ENCODE measurements at regions not wholly inside any gene's neighbourhood (a gene's known extent, or its start where the extent isn't known, plus 50 kb on each side); places are given as distances from the start of the nearest gene placed in this dataset.

GRCh38 chr16:9300252-9300651 is 208.8 kb downstream of the HAPSTR1 start:
- no peaks in the 10 kb centered on the region for H3K27me3 ChIP-seq
- H3K36me3 ChIP-seq, result no peaks in the 10 kb centered on the region
- intact Hi-C loops (cut with DNase I; ENCODE audit: low total_unique reads), result loop anchor here (5.0 kb wide), 1 partner anchor 1187 kb away; no protein-coding TSS in a partner anchor
- TF ChIP-seq POLR2A (IDR thresholded peaks at IDR 0.05), result no peak
- no peak for TF ChIP-seq POLR2AphosphoS5 (IDR thresholded peaks at IDR 0.05)
- no peak for TF ChIP-seq CTCF (IDR thresholded peaks at IDR 0.05)
- no peak overlapping the region for H3K4me3 ChIP-seq
- no peaks in the 10 kb centered on the region for H3K9me3 ChIP-seq
- peaks cover 0 to 8% of the 10 kb centered on the region in 2 donors for H3K4me1 ChIP-seq
- no peak for DNase-seq (ENCODE audit: low spot score in 2 of 2)
- no peak overlapping the region for H3K27ac ChIP-seq

GRCh38 chr16:9302072-9302471 is 210.6 kb downstream of the HAPSTR1 start:
- Histone ChIP-seq H3K9me3 (no peaks in the 10 kb centered on the region), H3K4me3 (no peak overlapping the region), H3K27me3 (no peaks in the 10 kb centered on the region), H3K36me3 (no peaks in the 10 kb centered on the region), H3K27ac (no peak overlapping the region), H3K4me1 (peaks cover 0 to 8% of the 10 kb centered on the region in 2 donors)
- no peak for TF ChIP-seq POLR2AphosphoS5 (IDR thresholded peaks at IDR 0.05)
- TF ChIP-seq POLR2A (IDR thresholded peaks at IDR 0.05), result no peak
- TF ChIP-seq CTCF (IDR thresholded peaks at IDR 0.05), result no peak
- no peak for DNase-seq (ENCODE audit: low spot score in 2 of 2)
- intact Hi-C loops (cut with DNase I; ENCODE audit: low total_unique reads), result loop anchor here (5.0 kb wide), 1 partner anchor 1185 kb away; no protein-coding TSS in a partner anchor

DNA sequence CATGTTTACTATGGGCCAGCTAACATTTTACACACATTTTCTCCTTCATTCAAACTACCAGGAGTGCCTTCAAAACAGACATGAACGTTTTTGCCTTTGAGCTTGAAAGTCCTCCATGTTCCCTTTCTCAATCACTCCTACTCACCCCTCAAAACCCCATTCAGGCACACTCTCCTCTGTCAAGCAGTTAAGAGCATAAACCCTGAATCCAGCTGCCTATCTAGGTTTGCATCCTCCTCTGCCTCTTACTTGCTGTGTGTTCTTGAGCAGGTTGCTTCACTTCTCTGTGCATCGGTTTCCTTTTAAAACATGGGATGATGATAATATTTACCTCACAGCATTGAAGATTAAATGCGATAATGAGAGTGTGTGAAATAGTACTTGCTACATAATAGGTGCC is 215.3 kb downstream of the HAPSTR1 start:
- Histone ChIP-seq H3K27ac (no peak overlapping the region), H3K27me3 (no peaks in the 10 kb centered on the region), H3K9me3 (no peaks in the 10 kb centered on the region), H3K36me3 (no peaks in the 10 kb centered on the region), H3K4me1 (peaks cover 0 to 8% of the 10 kb centered on the region in 2 donors), H3K4me3 (no peak overlapping the region)
- TF ChIP-seq POLR2A (IDR thresholded peaks at IDR 0.05) (no peak), POLR2AphosphoS5 (IDR thresholded peaks at IDR 0.05) (no peak), CTCF (IDR thresholded peaks at IDR 0.05) (no peak)
- intact Hi-C loops (cut with DNase I; ENCODE audit: low total_unique reads), result no loop called here
- DNase-seq (ENCODE audit: low spot score in 2 of 2), result no peak

GRCh38 chr16:9307446-9307845 is 216.0 kb downstream of the HAPSTR1 start:
- Histone ChIP-seq H3K27me3 (no peaks in the 10 kb centered on the region), H3K36me3 (no peaks in the 10 kb centered on the region), H3K27ac (no peak overlapping the region), H3K4me3 (no peak overlapping the region), H3K4me1 (peaks cover 0 to 8% of the 10 kb centered on the region in 2 donors), H3K9me3 (no peaks in the 10 kb centered on the region)
- no peak for TF ChIP-seq POLR2AphosphoS5 (IDR thresholded peaks at IDR 0.05)
- TF ChIP-seq CTCF (IDR thresholded peaks at IDR 0.05), result no peak
- TF ChIP-seq POLR2A (IDR thresholded peaks at IDR 0.05), result no peak
- intact Hi-C loops (cut with DNase I; ENCODE audit: low total_unique reads), result no loop called here
- DNase-seq (ENCODE audit: low spot score in 2 of 2), result no peak

DNA sequence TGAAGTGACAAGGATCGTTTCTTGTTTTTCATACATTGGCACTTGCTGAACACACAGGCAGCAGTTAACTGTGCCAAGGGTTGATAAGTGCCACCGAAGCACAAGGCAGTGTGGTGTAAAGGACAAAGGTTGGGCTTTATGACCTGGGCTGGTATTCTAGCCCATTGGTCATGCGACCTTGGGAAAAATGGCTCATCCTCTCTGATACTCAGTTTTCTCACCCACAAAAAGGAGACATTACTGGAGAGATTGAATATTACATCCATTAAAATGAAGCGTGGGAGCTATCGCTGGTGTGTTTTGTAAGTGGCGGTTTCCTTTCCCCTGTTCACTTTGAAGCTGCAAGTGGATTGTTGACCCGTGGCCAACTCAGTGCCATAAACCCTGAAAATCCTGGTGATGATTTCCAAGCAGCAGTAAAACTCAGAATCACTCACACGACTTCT is 216.9 kb downstream of the HAPSTR1 start:
- DNase-seq (ENCODE audit: low spot score in 2 of 2), result no peak
- intact Hi-C loops (cut with DNase I; ENCODE audit: low total_unique reads), result no loop called here
- TF ChIP-seq CTCF (IDR thresholded peaks at IDR 0.05), result no peak
- no peak for TF ChIP-seq POLR2AphosphoS5 (IDR thresholded peaks at IDR 0.05)
- TF ChIP-seq POLR2A (IDR thresholded peaks at IDR 0.05), result no peak
- Histone ChIP-seq H3K4me1 (peaks cover 0 to 8% of the 10 kb centered on the region in 2 donors), H3K27ac (no peak overlapping the region), H3K27me3 (no peaks in the 10 kb centered on the region), H3K4me3 (no peak overlapping the region), H3K9me3 (no peaks in the 10 kb centered on the region), H3K36me3 (no peaks in the 10 kb centered on the region)

All from breast epithelium (tissue), 4 donors.